NCI-H345 (cell line): ENCODE measurements at regions not wholly inside any gene's neighbourhood (a gene's known extent, or its start where the extent isn't known, plus 50 kb on each side); places are given as distances from the start of the nearest gene placed in this dataset.
"Not testable (repeated sequence)": the region's sequence is repeated elsewhere in the genome, so short reads cannot be mapped to it uniquely, and the experiment has no call there.

Experiments
- DNase-seq: peaks from one replicate; lab custom pipeline; 2025; lab: John Stamatoyannopoulos, UW

GRCh38 chr3:177676148-177676547 lies 478.9 kb upstream of the TBL1XR1 start:
- DNase-seq: no peak

GRCh38 chr3:177676947-177677587 lies 479.8 kb upstream of the TBL1XR1 start:
- no peak for DNase-seq

- no peak for DNase-seq
Measured at GRCh38 chr3:177679568-177680471, 482.5 kb upstream of the TBL1XR1 start.

- no peak for DNase-seq
Measured at GRCh38 chr3:177680472-177680821, 483.2 kb upstream of the TBL1XR1 start.

- DNase-seq: no peak
Measured at GRCh38 chr3:177681156-177681555, 483.9 kb upstream of the TBL1XR1 start.

- DNase-seq: no peak
Measured at GRCh38 chr3:177681852-177682251, 484.6 kb upstream of the TBL1XR1 start.

GRCh38 chr3:177683586-177683985 lies 486.3 kb upstream of the TBL1XR1 start:
- DNase-seq: no peak

GRCh38 chr3:177686671-177687070 lies 489.4 kb upstream of the TBL1XR1 start:
- no peak for DNase-seq

GRCh38 chr3:177687291-177687690 lies 490.0 kb upstream of the TBL1XR1 start:
- no peak for DNase-seq

GRCh38 chr3:177688152-177688551 lies 490.9 kb upstream of the TBL1XR1 start:
- no peak for DNase-seq

- DNase-seq: no peak
Measured at GRCh38 chr3:177689077-177689476, 491.8 kb upstream of the TBL1XR1 start.

- no peak for DNase-seq
Measured at GRCh38 chr3:177689869-177690268, 492.6 kb upstream of the TBL1XR1 start.

- no peak for DNase-seq
Measured at GRCh38 chr3:177690306-177690705, 493.0 kb upstream of the TBL1XR1 start.

- no peak for DNase-seq
Measured at GRCh38 chr3:177692304-177692975, 495.2 kb upstream of the TBL1XR1 start.

- DNase-seq: no peak
Measured at GRCh38 chr3:177693616-177694264, 496.5 kb upstream of the TBL1XR1 start.

GRCh38 chr3:177694316-177694715 lies 497.0 kb upstream of the TBL1XR1 start:
- DNase-seq: no peak

GRCh38 chr3:177694951-177695350 lies 497.7 kb upstream of the TBL1XR1 start:
- no peak for DNase-seq

- DNase-seq: no peak
Measured at GRCh38 chr3:177700117-177700516, 502.8 kb upstream of the TBL1XR1 start.

GRCh38 chr3:177703788-177704187 lies 506.5 kb upstream of the TBL1XR1 start:
- no peak for DNase-seq

- DNase-seq: no peak
Measured at GRCh38 chr3:177705976-177706823, 508.9 kb upstream of the TBL1XR1 start.

GRCh38 chr3:177709470-177709869 lies 512.2 kb upstream of the TBL1XR1 start:
- DNase-seq: not testable (repeated sequence)
